Osteocyte (in vitro differentiated cells): ENCODE measurements at regions not wholly inside any gene's neighbourhood (a gene's known extent, or its start where the extent isn't known, plus 50 kb on each side); places are given as distances from the start of the nearest gene placed in this dataset.

Experiments used
- DNase-seq: peaks from one replicate; pipeline ENCODE4 v3.0.0; 2021; ENCODE audit warnings: mixed read lengths; ENCODE audit not compliant: unreplicated experiment; ENCODE audit errors: extremely low spot score
- H3K27ac Mint-ChIP-seq: one replicate; pipeline ENCODE4 v1.8.0; 2021; ENCODE audit warnings: mild to moderate bottlenecking, mixed read lengths; ENCODE audit not compliant: unreplicated experiment
- H3K27me3 Mint-ChIP-seq: one replicate; pipeline ENCODE4 v1.8.0; 2021; ENCODE audit warnings: mixed read lengths; ENCODE audit not compliant: unreplicated experiment
- H3K36me3 Mint-ChIP-seq: one replicate; pipeline ENCODE4 v1.8.0; 2021; ENCODE audit warnings: mixed read lengths; ENCODE audit not compliant: unreplicated experiment
- H3K4me1 Mint-ChIP-seq: one replicate; pipeline ENCODE4 v1.8.0; 2021; ENCODE audit warnings: mixed read lengths; ENCODE audit not compliant: unreplicated experiment
- H3K4me3 Mint-ChIP-seq: one replicate; pipeline ENCODE4 v1.8.0; 2021; ENCODE audit warnings: mild to moderate bottlenecking, moderate library complexity, mixed read lengths; ENCODE audit not compliant: unreplicated experiment
- H3K9me3 Mint-ChIP-seq: one replicate; pipeline ENCODE4 v1.8.0; 2021; ENCODE audit warnings: mixed read lengths; ENCODE audit not compliant: unreplicated experiment
- CTCF ChIP-seq: fragments of 200-600 bp; sonication (generic); IDR thresholded peaks from 2 replicates; pipeline ENCODE4 v1.5.0; 2021; ENCODE audit warnings: antibody characterized with exemption, mild to moderate bottlenecking, moderate library complexity

DNA sequence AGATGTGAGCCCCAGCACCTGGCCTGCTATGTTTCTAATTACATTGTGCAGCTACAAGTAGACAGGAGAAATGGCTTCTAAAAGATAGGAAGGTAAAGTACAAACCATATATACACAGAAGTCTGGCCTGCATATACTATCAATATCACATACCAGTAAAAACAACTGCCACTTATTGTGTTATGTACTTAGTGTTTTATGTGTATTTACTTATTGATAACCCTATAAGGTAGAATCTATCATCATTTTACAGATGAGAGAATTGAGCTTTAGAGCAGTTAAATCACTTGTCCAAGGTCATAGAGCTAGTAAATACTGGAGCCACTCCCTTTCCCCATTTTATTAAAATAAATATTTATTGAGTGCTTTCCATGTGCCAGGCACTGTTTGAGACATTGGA lies 102.4 kb upstream of the PRDM1 start:
- H3K4me3 Mint-ChIP-seq, result no peak overlapping the region
- no peaks in the 10 kb centered on the region for H3K9me3 Mint-ChIP-seq
- H3K36me3 Mint-ChIP-seq, result no peaks in the 10 kb centered on the region
- no peak overlapping the region for H3K27ac Mint-ChIP-seq
- H3K4me1 Mint-ChIP-seq, result peaks cover 14% of the 10 kb centered on the region
- TF ChIP-seq CTCF, result no peak
- peaks cover 60% of the 10 kb centered on the region for H3K27me3 Mint-ChIP-seq
- DNase-seq, result no peak

GRCh38 chr6:105982761-105983540 lies 103.2 kb upstream of the PRDM1 start:
- TF ChIP-seq CTCF, result no peak
- H3K27me3 Mint-ChIP-seq, result peaks cover 51% of the 10 kb centered on the region
- H3K4me3 Mint-ChIP-seq, result no peak overlapping the region
- H3K4me1 Mint-ChIP-seq, result peaks cover 14% of the 10 kb centered on the region
- H3K9me3 Mint-ChIP-seq, result no peaks in the 10 kb centered on the region
- DNase-seq, result no peak
- no peak overlapping the region for H3K27ac Mint-ChIP-seq
- H3K36me3 Mint-ChIP-seq, result no peaks in the 10 kb centered on the region

GRCh38 chr6:105981888-105982358 lies 104.2 kb upstream of the PRDM1 start:
- no peak for DNase-seq
- no peaks in the 10 kb centered on the region for H3K9me3 Mint-ChIP-seq
- H3K27me3 Mint-ChIP-seq, result peaks cover 45% of the 10 kb centered on the region
- TF ChIP-seq CTCF, result no peak
- H3K4me3 Mint-ChIP-seq, result peak overlapping the region; percentile 17
- H3K4me1 Mint-ChIP-seq, result peaks cover 14% of the 10 kb centered on the region
- H3K36me3 Mint-ChIP-seq, result no peaks in the 10 kb centered on the region
- no peak overlapping the region for H3K27ac Mint-ChIP-seq

- Mint-ChIP-seq H3K4me3 (peak overlapping the region; percentile 43), H3K9me3 (no peaks in the 10 kb centered on the region), H3K36me3 (no peaks in the 10 kb centered on the region), H3K27me3 (peaks cover 40% of the 10 kb centered on the region), H3K27ac (no peak overlapping the region), H3K4me1 (peaks cover 11% of the 10 kb centered on the region)
- no peak for DNase-seq
- TF ChIP-seq CTCF, result no peak
These were observed 104.9 kb upstream of the PRDM1 start for GRCh38 chr6:105981002-105981887.

- DNase-seq, result no peak
- peaks cover 5% of the 10 kb centered on the region for H3K4me1 Mint-ChIP-seq
- H3K27me3 Mint-ChIP-seq, result peaks cover 20% of the 10 kb centered on the region
- H3K27ac Mint-ChIP-seq, result no peak overlapping the region
- no peak for TF ChIP-seq CTCF
- no peaks in the 10 kb centered on the region for H3K9me3 Mint-ChIP-seq
- H3K36me3 Mint-ChIP-seq, result no peaks in the 10 kb centered on the region
- H3K4me3 Mint-ChIP-seq, result no peak overlapping the region
These were observed 107.2 kb upstream of the PRDM1 start for GRCh38 chr6:105978974-105979373.
